ENCODE measurements at regions not wholly inside any gene's neighbourhood (a gene's known extent, or its start where the extent isn't known, plus 50 kb on each side); places are given as distances from the start of the nearest gene placed in this dataset.
"Not testable (repeated sequence)": the region's sequence is repeated elsewhere in the genome, so short reads cannot be mapped to it uniquely, and the experiment has no call there.

GRCh38 chr22:15853716-15854373 is 164.0 kb downstream of the POTEH start:
- not testable (repeated sequence) for TF ChIP-seq CTCF (IDR thresholded peaks at IDR 0.05; ENCODE audit: poor library complexity); EZH2phosphoT487 (IDR thresholded peaks at IDR 0.05; ENCODE audit: low read depth, severe bottlenecking, unreplicated experiment); EZH2 (IDR thresholded peaks at IDR 0.05; ENCODE audit: borderline replicate concordance)

All from hepatocyte (in vitro differentiated cells).